HepG2 (cell line): ENCODE measurements at regions not wholly inside any gene's neighbourhood (a gene's known extent, or its start where the extent isn't known, plus 50 kb on each side); places are given as distances from the start of the nearest gene placed in this dataset.

Experiments
- ATAC-seq: fragments of 200-7000 bp; cut with Tn5 transposase; 3 replicates; pipeline ENCODE4 v1.9.1; 2020; ENCODE audit warnings: mild to moderate bottlenecking, moderate library complexity
- BruUV-seq: library from RNA; stranded (reverse); fragments of 400-500 nt; replicated peaks from 2 replicates; lab custom pipeline; 2021; lab: Mats Ljungman, UMichigan
- CTCF ChIA-PET: fragments of 300-600 bp; formaldehyde crosslinking; extraction: SDS; loops from one replicate; lab custom pipeline; 2021; ENCODE audit warnings: low total read pairs, inconsistent platforms, low intra/inter-chr PET ratio; lab: Yijun Ruan, JAX
- POLR2A ChIA-PET: fragments of 350-600 bp; sonication (Branson Sonifier 250); formaldehyde crosslinking; loops from one replicate; lab custom pipeline; 2020; ENCODE audit warnings: antibody characterized with exemption, inconsistent platforms; lab: Yijun Ruan, JAX
- DNase-seq: peaks from one replicate; pipeline ENCODE4 v3.0.0-alpha.2; 2015; ENCODE audit warnings: low spot score
- FAIRE-seq: peaks from 3 replicates; lab custom pipeline; 2011; peaks lifted over from hg19 to GRCh38; lab: Jason Lieb, UNC
- H2AFZ ChIP-seq: one replicate; pipeline ENCODE4 v1.6.1; 2011; ENCODE audit warnings: low read length, inconsistent platforms
- H3K27ac ChIP-seq: fragments of 300-600 bp; 3 replicates; pipeline ENCODE4 v1.8.0; 2011; ENCODE audit warnings: mixed run types, mild to moderate bottlenecking, mixed read lengths, low read length, inconsistent platforms; ENCODE audit not compliant: insufficient read depth; ENCODE audit errors: extremely low read length
- H3K27me3 ChIP-seq, 2 experiments: fragments of 200-600 bp in 1 of 2; 2 replicates in 1 of 2; 3 replicates in 1 of 2; pipeline versions ENCODE4 v1.6.0 to v1.8.0; 2011; ENCODE audit warnings: low read length in 2 of 2, mild to moderate bottlenecking in 2 of 2, moderate library complexity in 2 of 2, inconsistent platforms in 1 of 2; ENCODE audit not compliant: insufficient read depth in 2 of 2, control insufficient read depth in 1 of 2
- H3K36me3 ChIP-seq, 2 experiments: fragments of 200-600 bp in 1 of 2; replicated peaks in 1 of 2; 2 replicates in 1 of 2; 3 replicates in 1 of 2; pipeline versions ENCODE4 v1.5.1 to v1.8.0; 2011; ENCODE audit warnings: low read length in 2 of 2, inconsistent platforms in 1 of 2; ENCODE audit not compliant: insufficient read depth in 2 of 2, control insufficient read depth in 1 of 2
- H3K4me1 ChIP-seq: 2 replicates; pipeline ENCODE4 v1.5.1; 2012; ENCODE audit warnings: low read length, inconsistent platforms; ENCODE audit not compliant: insufficient read depth
- H3K4me2 ChIP-seq: 2 replicates; pipeline ENCODE4 v1.6.0; 2011; ENCODE audit warnings: low read depth, low read length, inconsistent platforms
- H3K4me3 ChIP-seq, 3 experiments: fragments of 200-600 bp in 1 of 3; sonication (generic), shearing (Covaris generic) in 1 of 3; replicated peaks in 1 of 3; 2 replicates each; pipeline ENCODE4 v1.5.1; 2011 to 2016; ENCODE audit warnings: low read length in 3 of 3, inconsistent platforms in 2 of 3, low read depth in 2 of 3, mild to moderate bottlenecking in 2 of 3, control low read depth in 1 of 3, mixed read lengths in 1 of 3; ENCODE audit not compliant: insufficient read depth in 1 of 3
- H3K79me2 ChIP-seq: one replicate; pipeline ENCODE4 v1.6.1; 2011; ENCODE audit warnings: low read length, inconsistent platforms; ENCODE audit not compliant: insufficient read depth
- H3K9ac ChIP-seq: 2 replicates; pipeline ENCODE4 v1.6.0; 2011; ENCODE audit warnings: mild to moderate bottlenecking, low read depth, low read length, inconsistent platforms; ENCODE audit not compliant: insufficient read depth
- H3K9me3 ChIP-seq: 2 replicates; pipeline ENCODE4 v1.5.1; 2012; ENCODE audit warnings: mild to moderate bottlenecking, low read length
- H4K20me1 ChIP-seq: 2 replicates; pipeline ENCODE4 v1.6.0; 2011; ENCODE audit warnings: inconsistent platforms, mild to moderate bottlenecking, low read length, moderate library complexity; ENCODE audit not compliant: insufficient read depth
- AHR ChIP-seq: IDR thresholded peaks from 2 replicates; pipeline ENCODE4 v1.6.1; 2018; ENCODE audit warnings: missing genetic modification reagents, missing compliant biosample characterization
- ATF1 ChIP-seq: IDR thresholded peaks from 2 replicates; pipeline ENCODE4 v1.6.1; 2016; ENCODE audit warnings: mild to moderate bottlenecking, control low read depth
- CHD2 ChIP-seq: IDR thresholded peaks from 2 replicates; pipeline ENCODE4 v1.6.1; 2011; ENCODE audit warnings: low read depth, low read length, improper control_type of control experiment
- FOXK2 ChIP-seq: fragments of 450-650 bp; IDR thresholded peaks from 2 replicates; pipeline ENCODE4 v1.6.1; 2016
- FOXP1 ChIP-seq, 2 experiments: fragments of 450-650 bp in 1 of 2; IDR thresholded peaks; 2 replicates each; pipeline ENCODE4 v1.6.1; 2017 to 2018; ENCODE audit warnings: antibody characterized with exemption in 1 of 2
- NR1H2 ChIP-seq: sonication (generic); formaldehyde crosslinking; IDR thresholded peaks from 2 replicates; pipeline ENCODE4 v1.8.1; 2022; ENCODE audit warnings: low read depth, missing genetic modification reagents, borderline replicate concordance
- SP2 ChIP-seq: sonication (generic); formaldehyde crosslinking; IDR thresholded peaks from 2 replicates; pipeline ENCODE4 v1.5.1; 2020; ENCODE audit warnings: mild to moderate bottlenecking, missing genetic modification reagents
- ZFP90 ChIP-seq: sonication (generic); formaldehyde crosslinking; IDR thresholded peaks from 2 replicates; pipeline ENCODE4 v1.8.0; 2022; ENCODE audit warnings: missing genetic modification reagents, mild to moderate bottlenecking, inconsistent platforms, borderline replicate concordance
- ZNF546 ChIP-seq: sonication (generic); formaldehyde crosslinking; conservative IDR thresholded peaks from 2 replicates; pipeline ENCODE4 v1.8.1; 2023; ENCODE audit warnings: mild to moderate bottlenecking, missing genetic modification reagents
- ZNF615 ChIP-seq: sonication (generic); formaldehyde crosslinking; IDR thresholded peaks from 2 replicates; pipeline ENCODE4 v1.5.0; 2020; ENCODE audit warnings: mild to moderate bottlenecking, missing genetic modification reagents, borderline replicate concordance
- ZNF646 ChIP-seq: sonication (generic); formaldehyde crosslinking; IDR thresholded peaks from 2 replicates; pipeline ENCODE4 v1.9.0; 2021; ENCODE audit warnings: mild to moderate bottlenecking, missing genetic modification reagents
- ZNF788 ChIP-seq: sonication (generic); formaldehyde crosslinking; IDR thresholded peaks from 2 replicates; pipeline ENCODE4 v1.5.0; 2020; ENCODE audit warnings: mild to moderate bottlenecking, missing genetic modification reagents, borderline replicate concordance
- ZNF83 ChIP-seq: sonication (generic); formaldehyde crosslinking; IDR thresholded peaks from 2 replicates; pipeline ENCODE4 v1.4.0; 2020; ENCODE audit warnings: missing genetic modification reagents, mild to moderate bottlenecking, borderline replicate concordance
- ZSCAN9 ChIP-seq: IDR thresholded peaks from 2 replicates; pipeline ENCODE4 v1.6.1; 2016; ENCODE audit warnings: borderline replicate concordance
- WGBS: methylation state at CpG from one replicate; pipeline ENCODE4 v1.1.6; 2017; ENCODE audit warnings: low lambda C conversion rate; 5-methylcytosine and 5-hydroxymethylcytosine counted together
- in situ Hi-C: cut with HindIII; loops from 2 replicates; pipeline ENCODE4 v1.10.0; 2017; ENCODE audit warnings: low pct_unique_long_range_greater_than_20kb; ENCODE audit not compliant: extremely low pct_ligation_motif_present
- intact Hi-C: fragments of 100-400 bp; cut with micrococcal nuclease; formaldehyde crosslinking; loops from one replicate; pipeline ENCODE4 v1.10.0; 2022; ENCODE audit not compliant: unreplicated experiment
- TF ChIP-seq, protein P1 (sequence below): sonication (generic); formaldehyde crosslinking; IDR thresholded peaks from 2 replicates; pipeline ENCODE4 v1.4.0; 2020; ENCODE audit warnings: missing genetic modification reagents, borderline replicate concordance

DNA sequence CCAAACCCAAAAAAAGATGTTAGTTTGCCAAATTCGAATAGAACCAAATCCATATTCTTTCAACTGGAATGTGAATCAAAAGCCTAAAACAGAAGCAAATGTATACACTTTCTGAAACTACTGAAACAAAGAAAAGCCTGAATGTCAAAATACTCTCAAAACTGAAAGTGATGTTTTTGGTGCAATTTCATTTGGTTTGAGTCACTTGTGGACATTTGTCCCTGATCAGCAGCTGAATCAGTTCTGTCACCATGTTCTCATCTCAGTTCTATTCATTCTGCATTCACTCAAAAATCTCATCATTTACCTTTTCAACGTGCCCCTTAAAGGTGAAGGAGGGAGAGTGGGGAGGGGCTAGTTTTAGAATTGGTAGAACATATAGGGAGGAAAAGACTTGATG lies 266.8 kb downstream of the ABHD5 start (continued):
- TF ChIP-seq NR1H2 (CRISPR knock-in tag) (no peak), FOXK2 (no peak), CHD2 (no peak), ZNF546 (CRISPR knock-in tag) (no peak), ZNF83 (no peak), ZNF615 (CRISPR knock-in tag) (no peak), SP2 (CRISPR knock-in tag) (no peak)
- TF ChIP-seq, protein P1, sequence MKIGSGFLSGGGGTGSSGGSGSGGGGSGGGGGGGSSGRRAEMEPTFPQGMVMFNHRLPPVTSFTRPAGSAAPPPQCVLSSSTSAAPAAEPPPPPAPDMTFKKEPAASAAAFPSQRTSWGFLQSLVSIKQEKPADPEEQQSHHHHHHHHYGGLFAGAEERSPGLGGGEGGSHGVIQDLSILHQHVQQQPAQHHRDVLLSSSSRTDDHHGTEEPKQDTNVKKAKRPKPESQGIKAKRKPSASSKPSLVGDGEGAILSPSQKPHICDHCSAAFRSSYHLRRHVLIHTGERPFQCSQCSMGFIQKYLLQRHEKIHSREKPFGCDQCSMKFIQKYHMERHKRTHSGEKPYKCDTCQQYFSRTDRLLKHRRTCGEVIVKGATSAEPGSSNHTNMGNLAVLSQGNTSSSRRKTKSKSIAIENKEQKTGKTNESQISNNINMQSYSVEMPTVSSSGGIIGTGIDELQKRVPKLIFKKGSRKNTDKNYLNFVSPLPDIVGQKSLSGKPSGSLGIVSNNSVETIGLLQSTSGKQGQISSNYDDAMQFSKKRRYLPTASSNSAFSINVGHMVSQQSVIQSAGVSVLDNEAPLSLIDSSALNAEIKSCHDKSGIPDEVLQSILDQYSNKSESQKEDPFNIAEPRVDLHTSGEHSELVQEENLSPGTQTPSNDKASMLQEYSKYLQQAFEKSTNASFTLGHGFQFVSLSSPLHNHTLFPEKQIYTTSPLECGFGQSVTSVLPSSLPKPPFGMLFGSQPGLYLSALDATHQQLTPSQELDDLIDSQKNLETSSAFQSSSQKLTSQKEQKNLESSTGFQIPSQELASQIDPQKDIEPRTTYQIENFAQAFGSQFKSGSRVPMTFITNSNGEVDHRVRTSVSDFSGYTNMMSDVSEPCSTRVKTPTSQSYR (CRISPR knock-in tag), result no peak

DNA sequence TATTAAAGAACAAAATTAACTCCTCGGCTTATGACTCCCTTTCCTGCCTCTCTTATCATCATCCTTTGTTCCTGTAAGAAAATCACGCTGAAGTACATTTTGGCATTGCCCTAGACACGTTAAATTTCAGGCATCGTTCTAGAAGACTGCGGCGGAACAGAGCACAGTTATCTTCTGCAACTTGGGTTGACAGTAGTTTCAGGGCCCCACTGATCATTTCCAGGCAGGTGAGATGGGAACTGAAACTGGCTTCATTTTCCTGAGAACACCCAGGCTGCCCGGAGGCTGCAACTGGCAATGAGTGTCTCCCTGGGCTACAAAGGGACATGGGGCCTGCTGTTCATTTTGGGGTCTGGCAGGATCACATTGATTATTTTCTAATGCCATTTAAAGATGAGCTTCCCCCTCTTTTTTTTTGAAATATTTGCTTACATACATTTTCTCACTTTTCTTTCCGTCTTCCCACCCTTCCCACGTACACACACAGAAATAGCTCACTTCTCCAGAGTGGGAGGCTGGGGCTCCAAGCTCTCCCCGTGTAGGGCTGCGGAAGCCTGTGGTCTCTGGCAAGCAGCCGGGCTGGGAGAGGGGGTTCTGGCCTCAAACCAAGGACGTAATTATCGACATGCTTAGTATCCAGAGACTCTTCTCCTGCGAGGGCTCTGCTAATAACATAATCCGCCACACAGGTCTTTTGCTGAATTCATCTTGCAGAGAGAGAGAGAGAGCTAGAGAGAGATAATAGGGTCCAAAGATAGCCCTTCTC lies 267.4 kb downstream of the ABHD5 start:
- 22% methylated on average over 16 of the region's 16 CpGs for WGBS
- FAIRE-seq, result no peak
- BruUV-seq, result no TSS peak
- TF ChIP-seq ZNF788 (CRISPR knock-in tag) (no peak), ZFP90 (CRISPR knock-in tag) (no peak), AHR (CRISPR knock-in tag) (no peak), ZNF646 (CRISPR knock-in tag) (no peak), FOXP1 (IDR thresholded peaks at IDR 0.05) (no peak), FOXP1 (CRISPR knock-in tag; IDR thresholded peaks at IDR 0.05) (no peak), ATF1 (no peak), ZSCAN9 (CRISPR knock-in tag) (no peak)

More for the DNA sequence above, 267.4 kb downstream of the ABHD5 start:
- Histone ChIP-seq H3K9me3 (no peaks in the 10 kb centered on the region), H3K36me3 (no peaks in the 10 kb centered on the region), H3K9ac (no peak overlapping the region), H4K20me1 (no peaks in the 10 kb centered on the region), H3K79me2 (no peaks in the 10 kb centered on the region), H3K4me3 (no peak overlapping the region), H2AFZ (no peak overlapping the region), H3K4me2 (no peak overlapping the region), H3K27ac (no peak overlapping the region), H3K27me3 (peaks cover 1 to 33% of the 10 kb centered on the region in 2 experiments; a peak in 3 of 5 replicates), H3K4me1 (no peaks in the 10 kb centered on the region)
- DNase-seq (no peak), ATAC-seq (no peak)
- intact Hi-C loops (no loop called here), in situ Hi-C loops (no loop called here)
- CTCF ChIA-PET, result no interaction called here
- POLR2A ChIA-PET, result no interaction called here
